PC-9 (cell line): ENCODE measurements at regions not wholly inside any gene's neighbourhood (a gene's known extent, or its start where the extent isn't known, plus 50 kb on each side); places are given as distances from the start of the nearest gene placed in this dataset.

Experiments
- BruUV-seq: library from RNA; stranded (reverse); fragments of 400-500 nt; replicated peaks from 2 replicates; lab custom pipeline; 2021; lab: Mats Ljungman, UMichigan
- CTCF ChIA-PET: fragments of 300-600 bp; sonication (Branson Sonifier 250); formaldehyde crosslinking; loops from one replicate; lab custom pipeline; 2022; ENCODE audit warnings: antibody characterized with exemption; lab: Charles Lee
- POLR2A ChIA-PET: fragments of 300-600 bp; sonication (Branson Sonifier 250); formaldehyde crosslinking; loops from one replicate; lab custom pipeline; 2022; ENCODE audit warnings: antibody characterized with exemption; ENCODE audit not compliant: unreplicated experiment; lab: Charles Lee
- DNase-seq, 2 experiments: peaks; one replicate each; pipeline versions ENCODE4 v3.0.0 to v3.0.0-alpha.2; 2015 to 2022; ENCODE audit warnings: mixed read lengths in 1 of 2
- H2AFZ ChIP-seq: fragments of 200-600 bp; sonication (generic); 2 replicates; pipeline ENCODE4 v1.8.1; 2017; ENCODE audit warnings: antibody characterized with exemption
- H3F3A ChIP-seq: fragments of 200-600 bp; sonication (generic); 2 replicates; pipeline ENCODE4 v1.8.1; 2017; ENCODE audit warnings: antibody characterized with exemption, mild to moderate bottlenecking, low read depth; ENCODE audit not compliant: insufficient read depth
- H3K27ac ChIP-seq: fragments of 200-600 bp; sonication (generic); 2 replicates; pipeline ENCODE4 v1.6.1; 2016; ENCODE audit warnings: mixed run types
- H3K27me3 ChIP-seq: fragments of 200-600 bp; sonication (generic); 2 replicates; pipeline ENCODE4 v1.6.1; 2016; ENCODE audit warnings: low read depth, mixed run types; ENCODE audit not compliant: insufficient read depth
- H3K36me3 ChIP-seq: fragments of 200-600 bp; sonication (generic); 2 replicates; pipeline ENCODE4 v1.6.1; 2016; ENCODE audit warnings: low read depth, mixed run types
- H3K4me1 ChIP-seq: fragments of 200-600 bp; sonication (generic); replicated peaks from 2 replicates; pipeline ENCODE4 v1.6.1; 2016; ENCODE audit warnings: mixed run types; ENCODE audit not compliant: insufficient read depth
- H3K4me2 ChIP-seq: fragments of 200-600 bp; sonication (generic); 2 replicates; pipeline ENCODE4 v1.6.1; 2017; ENCODE audit warnings: mixed run types
- H3K4me3 ChIP-seq: fragments of 200-600 bp; sonication (generic); 2 replicates; pipeline ENCODE4 v1.6.1; 2016; ENCODE audit warnings: mixed run types
- H3K79me2 ChIP-seq: fragments of 200-600 bp; sonication (generic); 2 replicates; pipeline ENCODE4 v1.6.1; 2017; ENCODE audit warnings: low read depth, mixed run types
- H3K9me2 ChIP-seq: fragments of 200-600 bp; sonication (generic); 2 replicates; pipeline ENCODE4 v1.8.1; 2017; ENCODE audit warnings: mild to moderate bottlenecking; ENCODE audit not compliant: insufficient read depth
- H3K9me3 ChIP-seq: fragments of 200-600 bp; sonication (generic); 2 replicates; pipeline ENCODE4 v1.8.1; 2016; ENCODE audit warnings: low read depth; ENCODE audit not compliant: insufficient read depth
- H4K20me1 ChIP-seq: fragments of 200-600 bp; sonication (generic); 2 replicates; pipeline ENCODE4 v1.8.1; 2017; ENCODE audit not compliant: insufficient read depth
- CTCF ChIP-seq: fragments of 200-600 bp; sonication (generic); conservative IDR thresholded peaks from 2 replicates; pipeline ENCODE4 v1.6.1; 2017; ENCODE audit warnings: mixed run types, antibody characterized with exemption, mild to moderate bottlenecking, moderate library complexity
- EZH2 ChIP-seq: fragments of 200-600 bp; sonication (generic); IDR thresholded peaks from 2 replicates; pipeline ENCODE4 v1.8.0; 2017; ENCODE audit warnings: antibody characterized with exemption, low read depth
- intact Hi-C: fragments of 100-400 bp; cut with micrococcal nuclease; formaldehyde crosslinking; loops from one replicate; pipeline ENCODE4 v1.10.0; 2022; ENCODE audit not compliant: unreplicated experiment

GRCh38 chr5:106380736-106381135 is 1290.0 kb downstream of the EFNA5 start:
- CTCF ChIA-PET, result no interaction called here
- H2AFZ ChIP-seq, result peak overlapping the region; percentile 20; the same call in 1 of the 2 replicates
- H3K9me2 ChIP-seq, result no peaks in the 10 kb centered on the region
- no peaks in the 10 kb centered on the region for H4K20me1 ChIP-seq
- no peaks in the 10 kb centered on the region for H3K4me1 ChIP-seq
- H3K27ac ChIP-seq, result no peak overlapping the region
- TF ChIP-seq CTCF (no peak), EZH2 (no peak)
- POLR2A ChIA-PET, result no interaction called here
- no TSS peak for BruUV-seq
- intact Hi-C loops, result no loop called here
- no peaks in the 10 kb centered on the region for H3K27me3 ChIP-seq
- H3K79me2 ChIP-seq, result no peaks in the 10 kb centered on the region
- no peaks in the 10 kb centered on the region for H3K36me3 ChIP-seq
- H3K4me3 ChIP-seq, result no peak overlapping the region
- H3F3A ChIP-seq, result no peaks in the 10 kb centered on the region
- no peak for DNase-seq
- no peaks in the 10 kb centered on the region for H3K9me3 ChIP-seq
- no peak overlapping the region for H3K4me2 ChIP-seq

- no peaks in the 10 kb centered on the region for H3F3A ChIP-seq
- no peaks in the 10 kb centered on the region for H3K9me3 ChIP-seq
- BruUV-seq, result no TSS peak
- H2AFZ ChIP-seq, result no peak overlapping the region
- POLR2A ChIA-PET, result interaction anchor here (1.0 kb wide), 1 partner anchor 43 kb away, joined by 7 read pairs; no protein-coding TSS in a partner anchor
- intact Hi-C loops, result no loop called here
- H3K4me3 ChIP-seq, result no peak overlapping the region
- TF ChIP-seq EZH2, result no peak
- TF ChIP-seq CTCF, result no peak
- H3K36me3 ChIP-seq, result no peaks in the 10 kb centered on the region
- no peak for DNase-seq
- no peak overlapping the region for H3K4me2 ChIP-seq
- H3K27me3 ChIP-seq, result no peaks in the 10 kb centered on the region
- no peaks in the 10 kb centered on the region for H3K4me1 ChIP-seq
- H3K9me2 ChIP-seq, result no peaks in the 10 kb centered on the region
- CTCF ChIA-PET, result no interaction called here
- H4K20me1 ChIP-seq, result no peaks in the 10 kb centered on the region
- no peak overlapping the region for H3K27ac ChIP-seq
- H3K79me2 ChIP-seq, result no peaks in the 10 kb centered on the region
Measured at GRCh38 chr5:106376522-106376921, 1294.2 kb downstream of the EFNA5 start.

- Histone ChIP-seq H3K36me3 (no peaks in the 10 kb centered on the region), H3K4me1 (no peaks in the 10 kb centered on the region), H3F3A (no peaks in the 10 kb centered on the region), H2AFZ (no peak overlapping the region), H3K4me3 (no peak overlapping the region), H3K9me2 (no peaks in the 10 kb centered on the region), H3K27ac (no peak overlapping the region), H3K9me3 (0 out of 2 replicates have a peak, but pooled peaks cover 5% of the 10 kb centered on the region), H3K4me2 (no peak overlapping the region), H3K79me2 (no peaks in the 10 kb centered on the region), H4K20me1 (no peaks in the 10 kb centered on the region), H3K27me3 (no peaks in the 10 kb centered on the region)
- intact Hi-C loops, result no loop called here
- no peak for DNase-seq
- POLR2A ChIA-PET, result no interaction called here
- no TSS peak for BruUV-seq
- no peak for TF ChIP-seq EZH2
- TF ChIP-seq CTCF, result no peak
- CTCF ChIA-PET, result no interaction called here
Measured at GRCh38 chr5:106374956-106375355, 1295.8 kb downstream of the EFNA5 start.
